GM18909 (cell line): ENCODE measurements at regions not wholly inside any gene's neighbourhood (a gene's known extent, or its start where the extent isn't known, plus 50 kb on each side); places are given as distances from the start of the nearest gene placed in this dataset.
"Not testable (repeated sequence)": the region's sequence is repeated elsewhere in the genome, so short reads cannot be mapped to it uniquely, and the experiment has no call there.

ENCODE experiments used
- ATAC-seq: cut with Tn5 transposase; IDR thresholded peaks from one replicate; pipeline ENCODE4 v1.9.1; 2021; ENCODE audit warnings: mild to moderate bottlenecking; ENCODE audit not compliant: unreplicated experiment, poor library complexity

DNA sequence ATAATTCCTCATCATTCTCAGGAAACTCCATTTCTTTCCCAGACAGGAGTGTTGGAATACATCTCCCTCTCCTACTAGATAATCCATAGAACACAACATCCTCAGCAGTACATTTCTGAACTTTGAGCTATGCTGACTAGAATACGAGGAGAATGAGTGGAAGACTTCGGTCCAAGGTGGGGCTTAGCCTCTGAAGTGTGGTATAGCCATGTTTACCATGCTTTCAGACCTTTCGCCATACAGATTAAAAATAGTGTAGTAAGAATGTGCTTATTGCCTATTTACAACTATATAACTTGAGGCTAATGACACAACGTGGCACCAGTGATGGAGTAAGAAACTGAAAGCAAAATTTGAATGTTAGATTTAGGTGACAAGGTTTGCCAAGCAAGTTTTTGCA lies 184.5 kb upstream of the KRR1 start:
- no peak for ATAC-seq

DNA sequence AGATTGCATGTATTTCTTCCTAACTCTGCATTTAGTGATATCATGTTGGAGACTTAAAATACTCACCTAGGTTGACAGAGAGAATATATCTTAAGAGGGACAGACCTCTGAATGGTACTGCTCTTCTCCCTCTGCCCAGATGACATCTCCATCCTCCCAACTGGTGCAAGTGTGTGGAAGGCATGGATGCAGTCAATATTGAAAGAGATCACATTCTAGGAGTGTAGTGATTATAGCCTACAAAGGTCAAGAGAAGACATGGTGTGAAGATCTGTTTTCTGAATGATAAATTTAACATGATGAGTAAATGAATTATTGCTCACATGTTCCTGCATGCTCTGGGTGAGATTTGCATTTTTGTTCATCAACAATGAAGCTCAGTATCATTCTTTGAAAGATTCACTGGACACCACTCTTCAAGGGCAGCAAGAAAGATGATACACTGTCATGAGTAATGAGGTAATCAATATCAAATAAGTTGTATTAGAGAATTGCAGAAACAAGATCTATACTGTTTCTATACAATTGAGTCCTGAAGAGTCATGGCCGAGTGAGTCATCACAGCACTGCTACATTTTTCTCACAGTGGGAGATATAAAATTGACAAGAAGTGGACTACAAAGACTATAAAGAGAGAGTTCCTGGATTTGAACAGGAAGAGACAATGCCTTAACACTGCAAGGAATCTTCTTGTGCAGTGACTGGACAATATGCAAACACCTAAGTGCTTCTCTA lies 183.3 kb upstream of the KRR1 start:
- ATAC-seq = no peak

DNA sequence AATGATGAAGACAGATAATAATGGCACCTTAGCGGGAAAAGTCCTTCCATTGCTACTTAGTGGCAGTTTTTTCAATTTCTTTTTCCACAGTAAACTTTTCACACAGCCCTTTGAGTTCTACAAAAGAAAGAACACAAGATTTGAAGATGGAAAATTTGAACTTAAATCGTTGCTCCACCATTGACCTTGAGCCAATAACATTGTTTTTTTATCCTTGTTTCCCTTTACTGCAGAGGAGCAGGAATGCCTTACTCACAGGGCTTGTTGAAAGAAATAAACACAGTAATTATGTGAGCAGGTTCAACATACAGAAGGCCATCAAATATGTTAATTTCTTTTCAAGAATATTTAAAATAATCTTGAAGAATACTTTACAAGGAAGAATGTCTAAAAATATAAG lies 181.5 kb upstream of the KRR1 start:
- ATAC-seq = no peak

DNA sequence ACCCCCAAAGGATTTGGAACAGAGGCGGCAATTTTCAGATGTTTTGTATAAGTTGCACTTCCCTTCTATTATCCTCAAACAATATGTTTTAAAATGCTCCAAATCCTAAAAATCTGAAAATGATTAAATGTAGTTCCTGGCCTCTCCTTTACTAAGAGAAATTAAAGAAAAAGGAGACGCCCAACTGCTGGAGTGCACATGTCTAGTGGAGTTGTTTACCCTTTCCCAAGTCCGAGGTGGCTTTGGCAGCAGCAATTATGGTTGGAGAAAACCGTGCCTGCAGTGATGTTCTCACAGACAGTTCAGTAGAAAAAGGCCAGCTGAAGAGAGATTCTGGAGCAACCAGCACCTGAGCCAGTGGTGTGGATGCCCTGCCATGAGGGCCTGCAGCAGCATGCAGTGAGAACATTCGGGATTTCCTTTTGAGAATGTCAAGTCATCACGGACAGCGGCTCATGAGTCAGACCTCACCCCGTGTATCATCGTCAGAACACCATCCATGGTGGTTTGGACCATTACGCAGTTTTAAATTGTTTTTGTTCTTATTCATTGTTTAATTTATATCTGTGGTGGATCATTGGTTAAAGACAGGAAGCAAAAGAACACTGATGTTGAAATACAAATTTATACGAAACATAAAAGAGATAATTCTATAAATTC lies 179.0 kb upstream of the KRR1 start:
- ATAC-seq = no peak

- ATAC-seq = not testable (repeated sequence)
These were observed 174.8 kb upstream of the KRR1 start for GRCh38 chr12:75686233-75686632.

DNA sequence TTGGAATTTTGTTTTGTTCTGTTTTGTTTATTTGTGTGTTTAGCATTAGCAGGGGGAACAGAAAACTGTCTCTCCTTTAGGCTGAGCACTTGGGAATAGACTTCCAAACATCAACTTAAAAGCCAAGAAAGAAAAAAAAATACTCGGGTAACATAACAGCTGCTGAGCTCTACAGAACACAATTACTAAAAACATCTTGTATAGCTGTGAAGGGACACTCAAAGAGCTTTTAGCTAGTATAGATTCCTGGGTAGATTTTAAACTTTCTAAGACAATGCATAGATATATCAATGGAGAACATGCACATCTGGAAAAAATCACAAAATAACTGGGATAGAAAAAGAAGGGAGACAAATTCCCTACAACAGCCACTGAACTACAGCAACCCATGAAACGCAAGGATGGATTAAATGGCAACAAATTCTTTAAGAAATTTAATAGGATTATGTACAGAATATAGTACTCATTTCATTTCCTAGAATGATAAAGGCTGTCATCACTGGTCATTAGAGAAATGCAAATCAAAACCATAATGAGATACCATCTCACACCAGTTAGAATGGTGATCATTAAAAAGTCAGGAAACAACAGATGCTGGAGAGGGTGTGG lies 174.3 kb upstream of the KRR1 start:
- ATAC-seq = no peak

GRCh38 chr12:75684678-75685616 lies 173.5 kb upstream of the KRR1 start:
- no peak for ATAC-seq

GRCh38 chr12:75683995-75684586 lies 172.7 kb upstream of the KRR1 start:
- not testable (repeated sequence) for ATAC-seq

- ATAC-seq = no peak
These were observed 171.8 kb upstream of the KRR1 start for GRCh38 chr12:75683220-75683619.

GRCh38 chr12:75677522-75677921 lies 166.1 kb upstream of the KRR1 start:
- no peak for ATAC-seq

- ATAC-seq = no peak
These were observed 163.0 kb upstream of the KRR1 start for GRCh38 chr12:75674393-75674792.

DNA sequence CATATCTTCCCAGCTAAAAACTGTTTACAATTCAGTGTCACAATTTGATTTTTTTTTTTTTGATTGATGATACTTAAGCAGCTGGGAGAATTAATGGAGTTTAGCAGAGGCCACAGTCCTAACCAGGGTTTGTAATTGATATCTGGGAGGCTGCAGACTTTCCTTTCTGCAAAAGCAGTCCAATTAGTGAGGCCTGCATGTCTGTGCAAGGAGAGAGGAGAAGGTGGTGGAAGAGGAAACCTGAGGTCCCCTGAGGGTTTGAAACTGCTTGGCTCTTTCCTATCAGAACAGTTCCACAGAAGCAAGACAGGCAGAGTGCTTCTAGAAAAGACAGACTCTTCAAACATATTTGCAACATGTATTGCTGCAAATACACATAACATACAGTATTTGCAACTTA lies 160.8 kb upstream of the KRR1 start:
- ATAC-seq = no peak

DNA sequence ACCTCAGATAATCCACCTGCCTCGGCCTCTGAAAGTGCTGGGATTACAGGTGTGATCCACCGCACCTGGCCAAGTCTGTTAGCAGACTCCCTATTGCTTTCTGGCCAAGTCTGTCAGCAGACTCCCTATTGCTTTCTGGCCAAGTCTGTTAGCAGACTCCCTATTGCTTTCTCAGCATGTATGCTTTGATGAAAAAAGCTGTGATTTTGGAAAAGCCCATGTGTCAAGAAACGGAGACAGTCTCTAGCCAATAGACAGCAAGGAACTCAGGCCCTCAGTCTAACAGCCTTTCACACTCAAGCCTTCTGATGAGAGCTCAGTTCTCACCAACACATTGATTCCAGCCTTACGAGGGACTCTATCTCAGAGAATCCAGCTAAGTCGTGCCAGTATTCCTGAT lies 158.8 kb upstream of the KRR1 start:
- no peak for ATAC-seq

GRCh38 chr12:75666939-75667334 lies 155.5 kb upstream of the KRR1 start:
- no peak for ATAC-seq

- no peak for ATAC-seq
These were observed 154.9 kb upstream of the KRR1 start for GRCh38 chr12:75666126-75666938.

DNA sequence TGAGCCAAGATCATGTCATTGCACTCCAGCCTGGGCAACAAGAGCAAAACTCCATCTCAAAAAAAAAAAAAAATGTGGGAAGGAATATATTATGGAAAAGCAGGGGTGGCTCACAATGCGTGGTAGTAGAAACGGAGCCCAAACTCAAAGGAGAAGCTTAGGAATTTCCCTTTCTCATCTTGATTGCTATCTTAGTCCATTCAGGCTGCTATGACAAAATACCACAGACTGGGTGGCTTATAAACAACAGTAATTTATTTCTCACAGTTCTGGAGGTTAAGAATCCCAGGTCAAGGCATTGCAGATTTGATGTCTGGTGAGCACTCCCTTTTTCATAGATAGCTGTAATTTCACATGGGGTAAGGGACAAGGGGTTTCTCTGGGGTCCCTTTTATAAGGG lies 153.8 kb upstream of the KRR1 start:
- no peak for ATAC-seq

- no peak for ATAC-seq
These were observed 151.2 kb upstream of the KRR1 start for GRCh38 chr12:75662511-75663159.

DNA sequence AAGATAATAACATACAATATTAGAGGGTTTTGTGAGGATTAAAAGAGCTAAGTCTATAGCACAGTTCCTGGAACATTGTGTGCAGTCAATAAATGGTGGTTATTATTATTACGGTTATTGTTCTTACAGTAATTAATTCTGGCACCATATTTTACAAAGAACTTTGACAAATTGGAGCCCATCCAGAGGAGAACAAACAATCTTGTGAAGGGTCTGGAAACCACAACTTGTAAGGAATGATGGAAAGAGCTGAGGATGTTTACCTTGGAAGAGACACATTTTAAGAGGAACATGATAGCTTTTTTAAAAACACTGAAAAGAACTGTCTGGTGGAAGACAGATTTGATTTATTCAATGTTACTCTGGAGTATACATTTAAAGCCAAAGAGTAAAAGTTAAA lies 150.5 kb upstream of the KRR1 start:
- no peak for ATAC-seq

- no peak for ATAC-seq
These were observed 149.5 kb upstream of the KRR1 start for GRCh38 chr12:75660805-75661404.
